HG03457 (cell line): ENCODE measurements at regions not wholly inside any gene's neighbourhood (a gene's known extent, or its start where the extent isn't known, plus 50 kb on each side); places are given as distances from the start of the nearest gene placed in this dataset.

Experiments used
- ATAC-seq: cut with Tn5 transposase; IDR thresholded peaks from one replicate; pipeline ENCODE4 v1.9.1; 2021; ENCODE audit warnings: moderate number of reproducible peaks; ENCODE audit not compliant: unreplicated experiment

DNA sequence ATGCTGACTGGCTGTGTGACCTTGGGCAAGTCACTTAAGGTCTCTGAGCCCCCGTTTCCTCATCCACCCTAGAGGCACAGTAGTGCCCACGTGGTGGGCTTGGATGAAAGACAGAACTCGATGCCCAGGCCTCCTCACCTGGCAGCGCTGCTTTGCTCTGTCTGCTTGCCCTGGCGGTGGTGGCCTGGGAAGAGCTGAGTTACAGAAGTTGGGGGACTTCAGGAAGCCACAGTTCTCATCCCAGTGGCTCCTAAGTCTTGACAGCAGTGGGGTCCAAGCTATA, 171.5 kb upstream of the IER5L start:
- no peak for ATAC-seq

DNA sequence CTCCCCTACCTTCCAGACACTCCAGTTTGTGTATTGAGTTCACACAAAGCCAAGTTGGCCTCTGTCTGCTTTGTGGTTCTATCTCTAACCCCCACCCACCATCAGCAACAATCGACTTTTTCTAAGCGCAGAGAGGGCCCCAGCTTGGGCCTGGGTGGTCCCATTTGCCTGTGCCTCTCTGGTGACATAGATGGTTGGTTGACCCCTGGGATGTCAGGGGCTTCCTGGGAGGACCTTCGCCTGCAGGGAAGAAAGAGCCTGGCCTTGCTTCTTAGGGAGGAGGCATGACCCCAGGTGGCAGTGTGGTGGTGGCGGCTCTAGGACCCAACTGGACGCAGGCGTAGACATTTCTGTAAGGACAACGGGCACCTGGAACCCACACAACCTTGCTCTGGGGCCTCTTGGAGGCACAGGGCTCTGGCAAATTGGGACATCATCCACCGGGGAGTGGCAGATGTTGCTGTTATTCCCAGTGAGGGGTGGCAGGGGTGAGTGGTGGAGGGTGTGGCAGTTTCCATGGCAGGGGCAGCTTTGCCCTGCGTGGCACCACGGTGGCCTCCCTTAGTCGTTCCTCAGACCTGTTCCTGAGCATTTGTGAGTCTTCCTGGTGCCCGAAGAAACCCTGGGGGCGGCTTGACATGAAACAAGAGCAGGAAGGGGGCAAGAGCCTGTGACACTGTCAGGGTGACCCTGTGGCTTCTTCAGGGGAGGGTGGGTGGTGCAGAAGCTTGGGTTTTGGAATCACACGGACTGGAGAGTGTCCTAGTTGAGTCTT, 171.0 kb upstream of the IER5L start:
- no peak for ATAC-seq

DNA sequence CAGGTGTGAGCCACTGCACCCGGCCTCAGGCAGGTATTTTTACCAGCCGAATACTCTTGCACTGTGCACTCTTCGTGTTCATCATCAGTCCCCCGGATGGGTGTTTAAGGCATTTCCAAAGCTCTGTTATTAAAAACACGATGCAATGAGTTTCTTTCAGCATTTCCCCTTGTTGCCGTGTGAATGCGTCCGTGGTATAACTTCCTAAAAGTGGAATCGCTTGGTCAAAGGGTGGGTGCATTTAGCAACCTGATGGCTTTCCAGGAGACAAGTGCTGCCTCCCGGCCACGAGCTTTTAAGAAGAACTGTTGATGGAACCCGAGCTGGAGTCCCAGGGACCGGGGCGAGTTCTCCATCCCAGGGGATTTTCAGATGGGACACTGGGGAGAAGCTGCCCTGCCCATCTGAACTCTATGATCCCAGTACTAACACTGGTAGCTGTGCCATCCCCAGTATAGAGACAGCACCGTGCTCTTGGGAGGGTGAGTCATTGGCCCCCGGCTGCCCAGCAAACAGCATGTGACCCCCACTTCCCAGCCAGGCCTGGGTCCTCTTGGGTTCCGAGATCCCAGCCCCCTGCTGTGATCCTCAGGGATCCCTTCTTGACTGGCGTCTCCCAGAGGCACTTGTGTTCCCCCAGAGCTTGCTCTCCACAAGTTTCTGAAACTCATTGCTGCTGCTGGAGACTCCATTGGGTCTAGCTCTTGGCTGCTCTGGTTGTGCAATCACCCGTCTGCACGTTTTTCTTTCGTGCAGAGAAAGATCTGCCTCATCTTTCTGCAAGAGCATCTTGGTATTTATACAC, 169.5 kb upstream of the IER5L start:
- no peak for ATAC-seq

DNA sequence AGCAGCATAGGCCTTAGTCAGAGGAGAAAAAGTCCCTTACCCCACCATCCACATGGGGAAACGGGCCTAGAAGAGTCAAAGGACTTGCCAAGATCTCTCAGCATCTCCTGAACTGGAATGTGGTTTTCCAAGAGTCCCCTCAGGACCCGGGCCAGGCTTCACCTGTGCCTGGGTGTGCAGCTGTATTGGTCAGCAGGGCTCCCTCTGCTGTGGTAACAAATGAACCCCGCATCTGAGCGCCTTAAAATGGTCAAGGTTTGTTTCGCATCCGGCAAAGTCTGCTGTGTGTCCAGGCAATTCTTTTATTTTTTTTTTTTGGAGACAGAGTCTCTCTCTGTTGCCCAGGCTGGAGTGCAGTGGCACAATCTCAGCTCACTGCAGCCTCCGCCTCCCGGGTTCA, 168.0 kb upstream of the IER5L start:
- no peak for ATAC-seq

GRCh38 chr9:129344641-129345495, 166.8 kb upstream of the IER5L start:
- ATAC-seq: no peak

- no peak for ATAC-seq
These were observed 165.6 kb upstream of the IER5L start for GRCh38 chr9:129343424-129344375.

DNA sequence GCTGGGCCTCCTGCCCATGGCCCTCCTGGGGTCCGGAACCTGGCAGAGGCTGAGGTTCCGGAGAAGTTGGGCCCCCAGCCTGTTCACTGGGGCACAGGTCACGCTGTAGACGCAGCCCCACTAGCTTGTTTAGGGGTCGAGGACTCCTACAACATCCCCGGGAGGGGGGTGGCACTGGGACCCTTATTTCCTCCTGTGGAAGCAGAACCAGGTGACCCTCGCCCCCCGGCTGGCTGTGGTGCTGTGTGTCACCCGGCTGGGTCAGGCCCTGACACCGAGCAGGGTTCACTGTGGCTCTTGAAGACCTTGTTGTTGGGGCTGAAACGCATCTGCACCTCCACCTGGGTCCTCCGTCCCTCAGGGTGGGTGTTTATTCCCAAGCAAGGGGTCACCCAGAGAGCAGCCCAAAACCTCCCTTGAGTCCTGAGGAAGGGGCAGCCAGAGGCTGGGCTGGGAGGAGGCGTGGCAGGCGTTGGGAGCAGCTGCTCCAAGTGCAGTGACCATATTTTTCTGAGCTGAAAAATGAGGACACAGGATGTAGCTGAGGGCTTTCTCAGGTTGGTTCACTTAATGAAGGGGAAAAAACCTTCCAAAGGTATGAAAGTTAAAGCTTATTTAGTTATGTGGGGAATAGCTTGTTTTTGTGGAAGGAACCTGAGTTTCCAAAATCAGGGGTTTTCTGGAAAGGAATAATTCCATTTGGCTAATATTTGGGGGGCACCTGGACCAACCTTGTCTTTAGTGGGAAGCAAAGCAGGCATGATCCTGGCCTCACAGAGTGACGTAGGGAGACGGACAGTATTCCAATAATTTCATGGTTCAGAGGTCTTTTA, 164.7 kb upstream of the IER5L start:
- ATAC-seq: no peak

- no peak for ATAC-seq
These were observed 163.9 kb upstream of the IER5L start for GRCh38 chr9:129341987-129342348.

- no peak for ATAC-seq
These were observed 163.3 kb upstream of the IER5L start for GRCh38 chr9:129341171-129341986.

GRCh38 chr9:129340427-129341170, 162.5 kb upstream of the IER5L start:
- ATAC-seq: no peak

DNA sequence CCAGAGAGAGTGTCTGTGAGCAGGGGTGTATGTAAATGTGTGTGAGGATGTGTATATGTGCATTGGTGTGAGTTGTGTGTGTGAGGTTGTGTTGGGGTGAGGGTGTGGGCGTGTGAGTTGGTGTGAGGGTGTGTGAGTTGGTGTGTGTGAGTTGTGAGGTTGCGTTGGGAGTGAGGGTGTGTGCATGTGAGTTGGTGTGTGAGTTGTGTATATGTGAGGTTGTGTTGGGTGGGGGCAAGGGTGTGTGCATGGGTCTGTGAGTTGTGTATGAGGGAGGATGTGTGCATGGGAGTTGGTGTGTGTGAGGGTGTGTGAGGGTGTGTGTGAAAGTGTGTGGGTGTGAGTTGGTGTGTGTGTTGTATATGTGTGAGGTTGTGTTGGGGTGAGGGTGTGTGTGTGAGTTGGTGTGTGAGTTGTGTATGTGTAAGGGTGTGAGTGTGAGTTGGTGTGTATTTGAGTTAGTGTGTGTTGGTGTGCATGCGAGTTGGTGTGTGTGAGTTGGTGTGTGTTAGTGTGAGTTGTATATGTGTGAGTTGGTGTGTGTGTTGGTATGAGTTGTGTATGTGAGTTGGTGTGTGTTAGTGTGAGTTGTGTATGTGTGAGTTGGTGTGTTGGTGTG, 161.6 kb upstream of the IER5L start:
- ATAC-seq: no peak

GRCh38 chr9:129338724-129339430, 160.8 kb upstream of the IER5L start:
- ATAC-seq: no peak

- no peak for ATAC-seq
These were observed 159.5 kb upstream of the IER5L start for GRCh38 chr9:129337336-129338140.

DNA sequence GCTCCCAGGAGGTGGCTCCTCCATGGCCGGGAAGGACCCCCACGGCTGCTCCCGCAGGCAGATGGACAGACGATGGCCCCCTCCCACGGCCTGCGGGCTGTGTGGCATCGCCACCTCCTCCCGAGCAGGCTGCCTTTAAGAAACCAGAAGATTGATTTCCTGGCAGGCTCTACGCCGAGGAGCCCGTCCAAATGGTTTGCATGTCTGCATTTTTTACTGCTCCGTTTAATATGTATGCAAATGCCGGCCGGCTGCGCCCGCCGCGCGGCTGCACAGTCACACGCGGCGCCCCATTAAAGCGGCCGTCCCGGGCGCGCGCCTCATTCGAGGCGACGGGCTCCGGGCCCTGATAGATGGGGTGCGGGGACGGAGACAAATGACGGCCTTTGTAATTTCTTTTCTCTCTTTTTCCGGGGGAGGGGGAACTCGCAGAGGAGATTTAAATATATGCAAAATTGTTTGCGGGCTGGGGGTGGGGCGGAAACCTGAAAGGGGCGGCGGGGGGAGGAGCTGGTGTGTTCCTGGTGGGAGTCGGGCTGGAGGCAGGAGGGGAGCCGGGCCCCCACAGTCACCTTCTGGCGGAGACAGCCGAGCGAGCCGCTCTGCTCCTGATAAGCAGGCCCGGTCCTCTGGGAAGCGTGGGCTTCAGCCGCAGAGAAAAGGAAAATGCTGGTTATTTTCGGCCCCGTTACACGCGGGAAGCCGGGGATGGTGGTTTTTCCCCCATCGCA, 158.7 kb upstream of the IER5L start:
- no peak for ATAC-seq

DNA sequence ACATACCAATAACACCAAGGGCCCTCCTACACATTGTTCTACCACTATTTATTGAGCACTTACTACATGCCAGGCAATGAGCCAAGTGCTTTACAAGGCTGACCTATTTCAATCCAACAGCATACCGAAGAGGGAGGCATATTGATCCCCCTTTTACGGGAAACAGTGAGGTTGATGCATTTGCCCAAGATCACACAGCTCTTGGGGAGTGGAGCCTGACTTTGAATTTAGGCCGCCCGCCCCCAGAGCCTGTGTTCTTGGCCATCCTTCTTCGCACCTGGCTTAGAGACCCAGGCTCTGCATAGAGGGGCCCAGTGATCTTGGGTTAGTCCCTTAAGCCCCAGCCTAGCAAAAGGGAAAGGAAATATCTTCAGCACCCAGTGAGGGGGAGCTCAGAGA, 158.1 kb upstream of the IER5L start:
- no peak for ATAC-seq
